Activated CD8-positive, alpha-beta memory T cell treated with anti-CD3 and anti-CD28 coated beads, Interleukin-2, amount 50 U/mL, for 24 hours (primary cell): ENCODE measurements at regions not wholly inside any gene's neighbourhood (a gene's known extent, or its start where the extent isn't known, plus 50 kb on each side); places are given as distances from the start of the nearest gene placed in this dataset.
"Not testable (repeated sequence)": the region's sequence is repeated elsewhere in the genome, so short reads cannot be mapped to it uniquely, and the experiment has no call there.

ENCODE experiments used
- DNase-seq: peaks from one replicate; pipeline ENCODE4 v3.0.0-alpha.2; 2020; ENCODE audit errors: extremely low read depth

DNA sequence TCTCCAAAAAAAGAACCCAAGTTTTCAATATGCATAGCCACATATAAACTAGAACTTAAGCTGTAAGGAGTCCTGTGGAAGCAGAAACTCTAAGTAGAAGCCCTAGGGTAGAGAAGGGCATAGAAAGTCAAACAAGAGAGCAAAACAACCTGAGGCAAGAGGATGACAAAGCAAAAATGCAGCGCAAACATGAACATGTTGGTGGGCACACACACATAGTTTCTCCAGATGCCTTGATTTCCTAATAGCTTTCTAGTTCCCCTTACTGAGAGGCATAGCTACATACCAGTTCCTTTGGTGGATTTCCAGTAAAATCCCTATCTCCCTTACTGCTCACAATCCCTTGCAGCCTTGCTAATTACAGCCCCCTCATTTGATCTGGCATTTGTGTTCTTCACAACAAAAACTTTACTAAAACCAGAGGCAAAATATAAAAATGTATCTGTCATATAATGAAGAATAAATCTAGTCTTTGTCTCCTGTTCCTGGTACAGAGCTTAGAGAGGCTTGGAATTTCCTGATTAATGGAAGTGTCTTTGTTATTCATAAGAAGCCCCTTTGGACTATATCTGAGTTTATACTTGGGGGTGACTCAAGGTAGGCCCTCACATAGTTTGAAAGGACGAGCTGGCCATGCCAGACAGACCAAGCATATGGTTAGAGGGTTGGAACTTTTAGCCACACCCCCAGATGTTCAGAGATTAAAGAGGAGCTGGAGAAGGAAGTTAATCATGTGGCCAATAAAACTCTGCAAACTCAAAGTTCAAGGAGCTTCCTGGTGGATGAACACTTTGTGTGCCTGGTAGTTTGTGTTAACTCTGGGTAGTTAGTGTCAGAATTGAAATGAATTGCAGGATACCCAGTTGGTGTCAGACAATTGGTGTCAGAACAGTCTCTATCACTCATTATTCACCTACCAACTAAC lies 52.7 kb upstream of the ZCCHC13 start:
- DNase-seq: no peak

DNA sequence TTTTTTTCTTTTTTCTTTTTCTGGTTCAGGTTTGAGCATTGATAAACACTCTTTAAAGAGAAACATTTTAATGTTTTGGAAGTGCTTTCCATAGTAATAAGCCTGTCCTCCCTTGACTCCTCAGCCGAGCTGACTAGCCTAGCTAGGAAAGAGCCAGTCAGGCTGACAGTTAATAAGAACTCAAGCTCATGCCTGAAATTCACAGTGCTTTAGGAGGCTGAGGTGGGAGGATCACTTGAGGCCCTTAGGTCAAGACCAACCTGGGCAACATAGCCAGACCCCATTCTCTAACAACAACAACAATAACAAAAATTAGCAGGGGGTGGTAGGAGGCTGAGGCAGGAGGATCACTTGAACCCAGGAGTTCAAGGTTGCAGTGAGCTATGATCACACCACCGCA lies 53.4 kb upstream of the ZCCHC13 start:
- DNase-seq: no peak

DNA sequence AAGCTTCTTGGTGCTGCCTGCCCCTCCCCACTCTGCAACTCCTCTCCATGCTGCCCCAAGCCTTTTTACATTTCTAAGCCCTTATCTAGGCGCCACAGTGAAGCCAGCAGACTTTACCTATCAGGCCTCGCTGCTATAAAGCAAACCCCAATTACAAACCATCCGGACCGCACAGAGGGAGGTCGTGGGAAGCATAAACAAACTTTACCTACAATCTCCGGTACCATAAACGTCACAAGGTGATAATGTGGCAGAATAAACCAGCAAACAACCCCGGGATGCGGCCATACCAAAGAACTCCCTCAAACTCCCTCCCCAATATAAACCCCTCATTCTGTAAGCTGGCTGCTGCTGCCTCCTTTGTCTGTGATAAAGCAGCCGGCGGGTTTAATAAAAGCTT lies 54.0 kb upstream of the ZCCHC13 start:
- DNase-seq: no peak

DNA sequence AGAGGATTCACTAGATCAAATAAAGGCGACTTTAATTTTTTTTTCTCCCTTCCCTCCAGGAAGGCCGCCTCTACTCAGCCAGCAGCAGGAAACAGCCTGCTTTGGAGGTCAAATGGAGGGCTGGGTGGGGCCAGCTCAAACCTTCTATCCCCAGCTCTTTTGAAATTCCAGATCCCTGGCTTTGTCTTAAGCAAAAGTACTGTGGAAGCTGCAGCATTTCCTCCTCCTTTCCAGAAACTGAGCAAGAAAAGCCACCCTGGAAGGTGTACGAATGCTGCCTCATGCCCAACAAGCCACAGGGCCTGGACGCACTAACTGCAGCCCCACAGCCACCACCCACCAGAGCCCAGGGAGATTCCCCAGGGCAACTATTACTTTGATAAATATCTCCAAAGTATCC lies 55.1 kb upstream of the ZCCHC13 start:
- DNase-seq: no peak

DNA sequence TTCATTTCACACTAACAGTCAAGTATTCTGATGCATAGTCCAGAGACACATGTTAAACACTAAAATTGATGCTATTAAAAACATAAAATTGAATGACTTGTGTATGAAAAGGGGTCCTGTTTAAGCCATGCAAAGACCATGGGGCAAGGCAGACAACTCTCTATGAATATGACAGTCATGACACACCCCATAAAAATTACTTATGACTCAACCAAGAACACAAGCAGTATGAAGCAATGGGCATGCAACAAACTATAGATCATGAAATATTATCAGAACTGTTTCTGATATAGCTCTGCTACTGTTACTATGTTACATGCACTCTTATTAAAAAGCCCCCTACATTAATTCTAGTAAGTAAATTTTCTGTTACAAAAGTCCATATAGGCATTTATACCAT lies 57.5 kb upstream of the ZCCHC13 start:
- DNase-seq: no peak

DNA sequence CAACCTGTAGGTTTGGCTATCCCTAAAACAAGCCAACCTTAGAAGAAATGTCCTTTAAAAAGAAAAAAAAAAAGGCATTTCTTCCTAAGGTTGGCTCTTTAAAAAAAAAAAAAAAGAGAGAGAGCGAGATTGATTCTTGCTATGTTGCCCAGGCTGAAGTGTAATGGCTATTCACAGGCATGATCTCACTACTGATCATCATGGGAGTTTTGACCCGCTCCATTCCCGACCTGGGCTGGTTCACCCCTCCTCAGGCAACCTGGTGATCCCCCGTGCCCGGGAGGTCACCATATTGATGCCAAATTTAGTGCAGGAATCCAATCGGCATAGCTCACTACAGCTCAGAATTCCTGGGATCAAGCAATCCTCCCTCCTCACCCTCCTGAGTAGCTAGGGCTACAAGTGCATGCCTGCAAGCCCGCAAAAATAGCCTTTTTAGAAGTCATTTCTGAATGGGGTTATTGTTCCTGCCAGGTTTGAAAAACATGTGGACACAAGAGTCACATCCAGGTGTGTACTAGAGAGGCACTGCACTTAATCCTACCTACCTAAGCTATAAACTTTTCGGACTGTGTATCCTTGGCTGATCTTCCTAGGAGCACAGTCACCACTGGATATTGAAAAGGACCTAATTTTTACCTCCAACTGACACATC lies 61.4 kb upstream of the ZCCHC13 start:
- no peak for DNase-seq

DNA sequence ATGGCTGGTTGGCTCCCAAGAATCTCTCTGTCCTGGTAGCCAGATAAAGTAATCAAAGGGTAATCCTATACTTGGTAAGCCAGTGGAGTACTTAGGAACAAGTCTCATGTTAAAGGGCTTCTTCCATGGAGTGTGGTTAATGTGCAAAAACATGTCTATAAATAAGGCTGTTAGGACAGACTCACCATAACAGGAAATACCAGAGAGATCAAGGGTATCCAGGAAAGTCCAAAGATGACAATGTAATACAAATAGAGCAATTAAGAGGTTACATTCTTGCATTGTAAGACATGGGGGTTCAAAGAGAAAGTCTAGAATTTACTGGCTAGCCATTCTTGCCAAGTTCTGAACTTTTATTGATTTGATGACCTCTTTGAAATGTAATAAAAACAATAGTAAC lies 61.9 kb upstream of the ZCCHC13 start:
- DNase-seq: no peak

DNA sequence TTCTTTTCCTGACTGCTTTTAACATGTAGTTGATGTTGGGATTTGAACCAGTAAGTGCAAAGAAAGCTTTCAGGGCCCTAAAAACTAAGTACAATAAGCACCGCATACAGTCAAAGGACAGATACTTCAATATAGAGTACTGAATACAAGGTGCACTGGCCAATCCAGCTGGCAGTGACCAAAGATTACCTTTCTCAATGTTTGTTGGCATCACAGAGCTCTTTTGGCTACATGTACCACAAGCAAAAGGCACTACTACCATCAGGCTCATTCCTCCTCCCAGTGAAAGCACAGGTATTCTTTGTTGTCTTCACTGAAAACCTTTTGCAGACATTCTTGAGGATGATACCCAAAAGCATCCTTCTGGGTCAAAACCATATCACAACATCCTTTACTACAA lies 65.2 kb upstream of the ZCCHC13 start:
- DNase-seq: no peak

DNA sequence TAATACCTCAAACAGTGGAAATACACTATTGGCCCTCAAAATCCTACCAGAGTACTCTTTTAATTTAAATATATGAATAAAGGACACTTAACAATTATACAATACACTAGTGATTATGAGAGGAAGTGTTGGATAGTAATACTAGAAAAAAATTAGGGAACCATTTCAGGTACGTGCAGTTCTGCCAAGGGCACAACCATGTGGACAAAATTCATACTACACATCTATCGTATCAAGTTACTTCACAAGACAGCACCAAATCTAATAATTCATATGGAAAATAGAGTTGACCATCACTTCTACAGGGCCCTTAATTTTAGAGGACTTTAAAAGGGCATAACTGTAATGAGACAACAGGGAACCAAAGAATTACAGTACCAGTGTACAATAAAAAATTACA lies 69.2 kb upstream of the ZCCHC13 start:
- DNase-seq: no peak

DNA sequence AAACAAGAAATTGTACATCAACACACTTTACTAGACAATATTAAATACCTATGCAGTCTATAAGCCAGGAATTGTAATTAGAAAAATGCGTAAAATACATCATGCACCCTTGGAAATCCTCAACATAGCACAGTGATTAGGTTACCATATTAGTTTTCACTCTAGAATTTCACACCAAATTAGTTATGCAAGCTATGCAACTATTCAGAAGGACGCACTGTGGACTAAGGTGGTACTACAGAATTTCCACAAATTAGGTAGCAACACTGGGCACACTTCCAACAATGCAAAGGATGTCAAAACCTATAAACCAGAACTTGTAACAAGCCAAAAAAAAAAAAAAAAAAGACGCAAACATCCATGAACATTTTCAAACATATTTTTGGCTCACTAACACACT lies 71.1 kb upstream of the ZCCHC13 start:
- DNase-seq: no peak

DNA sequence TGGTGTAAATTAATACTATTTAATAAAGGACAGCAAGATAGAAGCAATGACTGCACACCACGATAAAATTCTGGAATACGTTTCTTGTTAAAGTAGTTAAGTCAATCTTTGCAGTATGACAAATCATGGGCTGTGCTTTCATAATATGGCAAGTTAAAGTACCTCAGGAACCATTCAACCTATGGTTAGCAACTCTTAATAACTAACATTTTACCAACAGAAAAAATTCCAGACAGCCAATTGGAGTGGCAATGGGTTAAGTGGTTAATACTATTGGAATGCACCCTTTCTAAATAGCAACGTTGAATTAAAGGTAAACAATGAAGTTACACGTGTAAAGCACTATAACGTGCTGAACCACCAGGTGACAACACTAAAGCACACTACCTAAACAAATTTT lies 72.4 kb upstream of the ZCCHC13 start:
- DNase-seq: no peak

DNA sequence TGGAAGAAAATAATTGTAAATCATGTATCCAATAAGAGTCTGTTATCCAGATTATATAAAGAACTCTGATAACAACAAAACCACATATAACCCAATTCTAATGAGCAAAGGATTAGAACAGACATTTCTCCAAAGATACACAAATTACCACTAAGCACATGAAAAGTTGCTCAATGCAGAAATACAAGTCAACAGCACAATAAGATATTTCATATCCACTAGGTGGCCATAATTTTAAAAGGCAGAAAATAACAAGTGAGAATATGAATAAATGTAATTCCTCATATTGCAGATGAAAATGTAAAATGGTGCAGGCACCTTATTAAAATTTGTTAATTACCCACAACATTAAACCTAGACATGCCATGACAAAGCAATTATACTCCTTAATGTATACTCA lies 73.9 kb upstream of the ZCCHC13 start:
- no peak for DNase-seq

DNA sequence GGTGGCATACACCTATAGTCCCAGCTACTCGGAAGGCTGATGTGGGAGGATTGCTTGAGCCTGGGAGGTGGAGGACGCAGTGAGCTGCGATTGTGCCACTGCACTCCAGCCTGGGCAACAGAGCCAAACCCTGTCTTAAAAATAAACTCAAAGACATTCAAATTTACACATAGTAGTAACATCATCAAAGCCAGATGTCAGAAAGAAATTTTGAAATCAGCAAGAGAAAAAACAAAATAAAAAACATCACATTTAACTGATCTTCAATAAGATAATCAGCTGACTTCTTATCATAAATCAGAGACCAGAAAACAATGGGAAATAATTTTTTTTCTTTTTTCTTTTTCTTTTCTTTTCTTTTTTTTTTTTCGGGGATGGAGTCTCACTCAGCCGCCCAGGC lies 78.9 kb upstream of the ZCCHC13 start:
- no peak for DNase-seq

DNA sequence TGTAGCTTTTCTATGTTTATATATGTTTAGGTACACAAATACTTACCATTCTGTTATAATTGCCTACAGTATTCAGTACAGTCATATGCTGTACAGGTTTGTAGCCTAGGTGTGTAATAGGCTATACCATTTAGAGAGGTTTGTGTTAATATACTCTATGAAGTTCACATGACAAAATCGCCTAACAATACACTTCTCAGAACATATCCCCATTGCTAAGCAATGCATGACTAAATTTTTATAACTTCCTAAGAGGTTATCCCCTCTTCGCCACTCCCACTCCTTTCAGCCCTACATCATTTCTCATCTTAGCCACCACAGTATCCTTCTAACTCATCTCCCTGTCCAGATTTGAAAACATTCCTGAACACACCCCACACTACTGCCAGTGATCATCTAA lies 83.7 kb upstream of the ZCCHC13 start:
- DNase-seq: no peak

DNA sequence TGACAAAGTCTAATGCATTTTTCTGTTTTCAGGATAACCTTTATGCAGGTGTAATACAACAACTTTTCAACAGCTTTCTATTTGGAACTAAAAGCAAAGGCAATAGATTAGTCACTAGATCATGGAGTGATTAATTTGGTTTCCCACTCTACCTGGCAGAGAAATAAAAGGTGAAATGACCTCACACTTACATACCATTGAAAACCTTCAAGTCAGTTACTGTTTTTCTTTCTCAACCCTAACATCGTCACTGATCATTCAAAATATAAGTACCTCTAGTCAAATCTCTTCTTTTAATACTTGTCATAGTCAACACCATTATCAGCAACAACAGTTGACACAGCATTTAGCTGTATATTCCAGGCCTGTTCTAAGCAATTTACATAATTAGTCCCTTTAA lies 85.1 kb upstream of the ZCCHC13 start:
- DNase-seq: no peak

DNA sequence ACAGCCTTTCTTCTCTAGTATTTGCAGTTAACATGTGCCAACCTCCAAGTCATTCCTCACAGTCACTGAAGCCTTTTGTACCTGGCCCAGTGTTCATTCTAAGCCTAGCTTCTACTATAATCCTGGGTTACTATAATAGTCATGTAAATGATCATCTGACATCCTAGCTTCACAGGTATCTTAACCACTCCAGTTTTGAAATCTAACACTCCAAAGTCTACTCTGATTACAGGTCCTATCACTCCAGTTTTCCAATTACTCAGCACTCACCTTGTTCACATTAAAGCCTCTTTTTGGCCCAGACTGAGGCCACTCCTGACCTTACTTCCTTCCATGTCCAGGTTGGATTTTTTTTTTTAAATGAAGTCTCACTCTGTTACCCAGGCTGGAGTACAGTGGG lies 87.6 kb upstream of the ZCCHC13 start:
- DNase-seq: no peak

DNA sequence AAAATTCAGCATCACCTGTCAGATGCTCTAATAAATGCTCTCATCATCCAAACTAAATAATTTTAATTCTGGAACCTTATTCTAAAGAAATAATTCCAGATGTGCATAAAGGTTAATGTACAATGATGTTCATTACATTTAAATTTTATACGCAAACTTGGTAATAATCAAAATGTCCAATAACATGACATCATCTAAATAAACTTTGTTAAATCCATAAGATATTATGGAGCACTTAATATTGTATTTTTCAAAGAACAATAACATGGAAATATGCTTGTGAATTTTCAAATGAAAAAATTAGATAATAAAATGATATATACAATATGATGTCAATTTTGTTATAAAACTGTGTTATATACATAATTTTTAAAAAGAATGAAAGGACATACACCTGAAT lies 92.1 kb upstream of the ZCCHC13 start:
- DNase-seq: no peak

DNA sequence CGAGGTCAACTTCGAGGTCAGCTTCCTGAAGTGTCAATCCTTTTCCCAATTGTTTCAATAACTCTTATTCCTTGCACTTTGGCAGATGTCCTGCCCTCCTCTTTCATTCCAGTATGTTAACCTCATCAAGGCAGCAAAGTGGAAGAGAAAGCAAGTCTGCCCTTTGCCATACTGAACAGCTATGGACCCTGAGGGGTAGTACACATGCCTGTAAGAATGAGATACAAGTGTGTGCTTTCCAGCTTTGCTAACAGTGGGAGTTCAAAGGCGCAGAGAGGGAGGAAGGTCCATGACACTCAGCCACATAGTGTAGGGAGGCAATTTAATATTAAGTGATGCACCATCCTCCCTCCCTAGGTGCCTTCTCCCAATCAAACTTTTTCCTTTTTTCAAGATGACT lies 96.4 kb upstream of the ZCCHC13 start:
- DNase-seq: no peak

DNA sequence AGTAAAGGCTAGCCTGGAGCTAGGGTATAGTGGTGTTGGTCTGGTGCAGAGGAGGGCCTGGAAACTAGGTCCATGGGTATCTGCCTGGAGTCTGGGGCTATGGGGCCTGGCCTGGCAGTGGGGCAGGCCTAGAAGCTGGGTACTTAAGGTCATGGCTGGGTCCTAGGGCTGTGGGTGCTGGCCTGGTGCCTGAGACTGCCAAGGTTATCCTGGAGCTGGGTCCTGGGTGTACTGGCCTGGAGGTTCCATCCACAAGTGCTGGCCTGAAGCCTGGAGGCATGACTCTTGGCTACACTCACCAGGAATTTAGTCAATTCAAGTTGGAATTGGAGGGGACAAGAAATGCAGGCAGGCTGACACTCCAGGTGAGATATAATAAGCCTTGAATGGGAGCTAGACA lies 108.4 kb upstream of the ZCCHC13 start:
- no peak for DNase-seq

DNA sequence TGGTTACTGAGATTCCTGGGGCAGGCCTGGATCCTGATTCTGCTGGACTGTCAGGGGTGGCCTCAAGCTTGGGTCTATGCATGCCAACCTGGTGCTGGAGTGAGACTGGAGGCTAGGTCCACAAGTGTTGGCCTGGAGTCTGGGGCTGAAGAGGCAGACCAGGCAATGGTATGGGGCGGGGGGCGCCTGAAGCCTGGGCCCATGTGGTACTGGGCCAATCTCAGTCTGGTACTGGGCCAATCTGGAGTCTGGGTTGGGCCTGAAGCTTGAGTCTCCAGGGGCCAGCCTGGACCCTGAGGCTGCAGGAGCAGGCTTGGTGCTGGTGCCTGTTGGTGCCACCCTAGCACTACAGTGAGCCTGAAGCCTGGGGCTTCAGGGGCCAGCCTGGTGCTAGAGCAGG lies 108.9 kb upstream of the ZCCHC13 start:
- no peak for DNase-seq

DNA sequence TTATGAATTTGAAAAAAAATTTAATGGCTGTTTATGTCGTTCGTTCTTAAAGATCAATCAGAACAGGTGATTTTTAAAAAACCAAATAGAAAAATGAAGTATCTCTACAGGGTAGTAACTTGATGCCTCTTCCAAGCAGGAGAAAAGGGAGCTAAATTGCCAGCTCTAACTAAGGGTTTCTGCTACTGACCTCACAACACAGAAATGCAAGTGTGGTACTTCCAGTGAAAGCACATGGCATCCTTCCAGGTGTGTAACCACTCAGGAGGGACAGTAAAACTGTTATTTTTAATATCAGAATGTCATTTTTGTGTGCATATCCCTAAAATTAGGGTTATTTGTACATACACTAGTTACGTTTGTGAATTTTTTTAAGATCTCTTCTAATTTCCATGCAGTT lies 116.8 kb upstream of the ZCCHC13 start:
- DNase-seq: no peak

DNA sequence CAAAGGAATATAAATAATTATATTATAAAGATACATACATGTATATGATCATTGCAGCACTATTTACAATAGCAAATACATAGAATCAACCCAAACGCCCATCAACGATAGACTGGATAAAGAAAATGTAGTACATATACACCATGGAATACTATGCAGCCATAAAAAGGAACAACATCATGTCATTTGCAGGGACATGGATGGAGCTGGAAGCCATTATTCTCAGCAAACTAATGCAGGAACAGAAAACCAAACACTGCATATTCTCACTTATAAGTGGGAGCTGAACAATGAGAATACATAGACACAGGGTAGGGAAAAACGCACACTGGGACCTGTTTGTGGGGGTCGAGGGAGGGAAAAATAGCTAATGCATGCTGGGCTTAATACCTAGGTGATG lies 120.9 kb upstream of the ZCCHC13 start:
- DNase-seq: not testable (repeated sequence)

DNA sequence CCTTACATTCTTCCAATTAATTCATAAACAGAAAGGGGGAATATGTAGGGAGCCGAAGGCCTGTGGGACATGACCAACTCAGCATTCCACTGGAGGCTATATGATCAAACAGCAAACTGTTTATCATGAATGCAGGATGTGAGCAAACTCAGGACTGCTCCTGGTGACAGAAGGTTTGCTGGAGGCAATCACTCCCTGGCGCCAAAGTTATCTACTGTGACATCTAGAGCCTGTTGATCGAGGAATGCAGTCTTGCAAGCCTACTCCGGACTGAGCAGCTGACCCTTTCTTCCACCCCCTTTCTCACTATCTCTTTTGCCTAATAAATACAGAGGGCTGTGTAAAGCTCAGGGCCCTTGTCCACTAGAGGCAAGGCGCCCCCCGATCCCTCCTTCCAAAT lies 122.0 kb upstream of the ZCCHC13 start:
- not testable (repeated sequence) for DNase-seq

DNA sequence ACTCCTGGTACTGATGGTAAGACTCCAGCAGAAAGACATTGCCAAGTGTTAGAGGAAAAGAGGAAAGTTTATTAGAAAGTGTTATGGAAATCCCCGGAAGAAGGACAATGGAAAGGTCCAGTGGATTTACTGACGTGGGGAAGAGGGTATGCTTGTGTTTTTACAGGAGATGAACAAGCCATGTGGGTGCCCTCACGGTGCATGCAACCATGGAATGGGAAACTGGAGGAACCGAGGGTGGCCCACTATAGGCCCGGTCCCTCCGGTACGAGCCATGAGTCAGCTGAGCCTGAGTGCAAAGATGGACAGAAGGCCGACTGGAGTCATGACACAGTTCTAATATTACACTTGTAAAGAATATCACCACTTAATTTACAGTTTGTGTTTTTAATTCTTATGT lies 123.3 kb upstream of the ZCCHC13 start:
- DNase-seq: no peak
